Endothelial cell of umbilical vein (primary cell): ENCODE measurements at regions not wholly inside any gene's neighbourhood (a gene's known extent, or its start where the extent isn't known, plus 50 kb on each side); places are given as distances from the start of the nearest gene placed in this dataset.

Experiments
- BruUV-seq: library from RNA; stranded (reverse); fragments of 400-500 nt; replicated peaks from 2 replicates; lab custom pipeline; 2021; lab: Mats Ljungman, UMichigan
- CTCF ChIA-PET: fragments of 300-600, 350-600 bp; sonication (Branson Sonifier 250); formaldehyde crosslinking; loops from one replicate; lab custom pipeline; 2021; ENCODE audit warnings: antibody characterized with exemption, inconsistent platforms; lab: Charles Lee
- POLR2A ChIA-PET: fragments of 300-600, 350-600 bp; sonication (Branson Sonifier 250); formaldehyde crosslinking; loops from one replicate; lab custom pipeline; 2021; ENCODE audit warnings: antibody characterized with exemption, inconsistent platforms; lab: Charles Lee
- DNase-seq: peaks from one replicate; pipeline ENCODE4 v3.0.0-alpha.2; 2011; ENCODE audit warnings: low read depth, low spot score
- FAIRE-seq: peaks from 2 replicates; lab custom pipeline; 2011; peaks lifted over from hg19 to GRCh38; lab: Jason Lieb, UNC
- H2AFZ ChIP-seq: 2 replicates; pipeline ENCODE4 v1.6.0; 2012; ENCODE audit warnings: low read depth, low read length, control low read depth, inconsistent platforms
- H3K27ac ChIP-seq: 2 replicates; pipeline ENCODE4 v1.5.1; 2011; ENCODE audit warnings: low read depth, mild to moderate bottlenecking, control low read depth, low read length, moderate library complexity; ENCODE audit not compliant: insufficient read depth
- H3K27me3 ChIP-seq, 2 experiments: 2 replicates each; pipeline versions ENCODE4 v1.6.0 to v1.6.1; 2011; ENCODE audit warnings: low read length in 2 of 2, mixed read lengths in 1 of 2; ENCODE audit not compliant: control insufficient read depth in 2 of 2, insufficient read depth in 2 of 2
- H3K36me3 ChIP-seq, 2 experiments: 2 replicates in 1 of 2; 3 replicates in 1 of 2; pipeline ENCODE4 v1.5.1; 2011; ENCODE audit warnings: low read length in 2 of 2, mild to moderate bottlenecking in 1 of 2, moderate library complexity in 1 of 2; ENCODE audit not compliant: control insufficient read depth in 2 of 2, insufficient read depth in 2 of 2; ENCODE audit errors: extremely low read depth in 1 of 2
- H3K4me1 ChIP-seq: 3 replicates; pipeline ENCODE4 v1.5.1; 2011; ENCODE audit warnings: mild to moderate bottlenecking, low read length; ENCODE audit not compliant: control insufficient read depth, insufficient read depth; ENCODE audit errors: extremely low read depth
- H3K4me2 ChIP-seq: 2 replicates; pipeline ENCODE4 v1.6.1; 2011; ENCODE audit warnings: low read length, control low read depth, mixed read lengths; ENCODE audit not compliant: insufficient read depth
- H3K4me3 ChIP-seq, 3 experiments: fragments of 200-600 bp in 1 of 3; sonication (generic), shearing (Covaris generic) in 1 of 3; replicated peaks in 1 of 3; 2 replicates each; pipeline ENCODE4 v1.5.1; 2011 to 2016; ENCODE audit warnings: control low read depth in 3 of 3, low read length in 3 of 3, mild to moderate bottlenecking in 2 of 3, inconsistent platforms in 1 of 3, low read depth in 1 of 3, moderate library complexity in 1 of 3; ENCODE audit not compliant: insufficient read depth in 1 of 3
- H3K79me2 ChIP-seq: 2 replicates; pipeline ENCODE4 v1.6.0; 2012; ENCODE audit warnings: low read length, inconsistent platforms; ENCODE audit not compliant: control insufficient read depth, insufficient read depth
- H3K9ac ChIP-seq: replicated peaks from 2 replicates; pipeline ENCODE3; 2011; ENCODE audit warnings: low read length, control low read depth; ENCODE audit not compliant: insufficient read depth; ENCODE audit errors: extremely low read depth
- H3K9me1 ChIP-seq: replicated peaks from 3 replicates; pipeline ENCODE4 v1.6.0; 2011; ENCODE audit warnings: mild to moderate bottlenecking, low read length; ENCODE audit not compliant: control insufficient read depth, insufficient read depth; ENCODE audit errors: extremely low read depth
- H3K9me3 ChIP-seq: replicated peaks from 2 replicates; pipeline ENCODE4 v1.5.1; 2012; ENCODE audit warnings: low read length, inconsistent platforms; ENCODE audit not compliant: control insufficient read depth, insufficient read depth
- H4K20me1 ChIP-seq: replicated peaks from 2 replicates; pipeline ENCODE3; 2011; ENCODE audit warnings: mild to moderate bottlenecking, low read length; ENCODE audit not compliant: control insufficient read depth, insufficient read depth; ENCODE audit errors: extremely low read depth
- CTCF ChIP-seq, 2 donors: IDR thresholded peaks; 1 replicate in 1 of 2; 2 replicates in 1 of 2; pipeline ENCODE4 v1.5.1; 2011; ENCODE audit warnings: low read length in 2 of 2, mild to moderate bottlenecking in 2 of 2, moderate library complexity in 2 of 2, control low read depth in 1 of 2, inconsistent platforms in 1 of 2, low read depth in 1 of 2; ENCODE audit not compliant: insufficient read depth in 1 of 2; ENCODE audit errors: extremely low read depth in 1 of 2
- EZH2 ChIP-seq: IDR thresholded peaks from 2 replicates; pipeline ENCODE4 v1.6.1; 2012; ENCODE audit warnings: borderline replicate concordance, low read depth, mild to moderate bottlenecking, moderate library complexity, low read length, inconsistent platforms; ENCODE audit not compliant: severe bottlenecking
- FOS ChIP-seq: IDR thresholded peaks from 2 replicates; pipeline ENCODE4 v1.6.1; 2011; ENCODE audit warnings: mild to moderate bottlenecking, low read length, moderate library complexity, borderline replicate concordance; ENCODE audit not compliant: insufficient read depth
- GATA2 ChIP-seq: IDR thresholded peaks from 2 replicates; pipeline ENCODE4 v1.7.0; 2011; ENCODE audit warnings: low read depth, mild to moderate bottlenecking, moderate library complexity, mixed read lengths, low read length; ENCODE audit not compliant: insufficient read length, insufficient read depth
- JUN ChIP-seq: IDR thresholded peaks from 2 replicates; pipeline ENCODE4 v1.6.1; 2011; ENCODE audit warnings: borderline replicate concordance, low read depth; ENCODE audit not compliant: insufficient read length, insufficient read depth
- MAX ChIP-seq: IDR thresholded peaks from 2 replicates; pipeline ENCODE4 v1.6.1; 2011; ENCODE audit not compliant: insufficient read depth, insufficient read length
- MYC ChIP-seq: IDR thresholded peaks from one replicate; pipeline ENCODE4 v1.6.1; 2011; ENCODE audit warnings: mild to moderate bottlenecking, low read depth, low read length
- POLR2A ChIP-seq: IDR thresholded peaks from 2 replicates; pipeline ENCODE4 v1.6.1; 2012; ENCODE audit warnings: low read depth, mild to moderate bottlenecking, control low read depth, low read length
- POLR2AphosphoS5 ChIP-seq: IDR thresholded peaks from 2 replicates; pipeline ENCODE4 v1.6.1; 2012; ENCODE audit warnings: low read depth, mild to moderate bottlenecking, control low read depth, low read length, moderate library complexity; ENCODE audit not compliant: insufficient read depth
- dilution Hi-C: fragments of 300-500 bp; cut with MboI; formaldehyde crosslinking; loops from one replicate; pipeline ENCODE4 v1.15.0; 2019; ENCODE audit warnings: low sequenced_read_pairs; ENCODE audit not compliant: extremely low pct_ligation_motif_present
- intact Hi-C: fragments of 100-400 bp; cut with micrococcal nuclease; formaldehyde crosslinking; loops from one replicate; pipeline ENCODE4 v1.10.0; 2022

DNA sequence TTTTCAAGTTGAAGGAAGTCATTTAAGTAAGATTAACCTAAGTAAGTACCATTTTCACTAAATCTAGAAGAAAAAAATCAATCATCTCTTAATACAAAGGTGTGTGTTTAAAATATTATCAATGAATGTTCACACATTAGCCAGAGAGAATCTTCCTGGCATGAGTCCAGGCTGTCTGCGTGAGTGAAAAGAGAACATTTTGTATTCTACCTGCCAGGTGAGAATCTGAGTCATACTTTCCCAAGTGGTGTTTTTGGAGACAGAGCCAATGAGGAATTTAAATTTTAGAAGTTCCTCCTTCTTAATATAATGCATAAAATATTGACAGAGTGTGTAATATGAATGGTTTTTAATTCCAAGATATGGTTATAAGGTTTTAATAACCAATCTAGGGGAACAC is 371.8 kb upstream of the NR3C2 start:
- Histone ChIP-seq H3K4me3 (no peak overlapping the region), H2AFZ (no peak overlapping the region), H3K9me1 (no peaks in the 10 kb centered on the region), H3K36me3 (no peaks in the 10 kb centered on the region), H3K27me3 (no peaks in the 10 kb centered on the region), H3K9ac (no peak overlapping the region), H3K4me2 (no peak overlapping the region), H3K79me2 (no peaks in the 10 kb centered on the region), H3K4me1 (no peaks in the 10 kb centered on the region), H3K9me3 (no peaks in the 10 kb centered on the region), H3K27ac (no peak overlapping the region), H4K20me1 (no peaks in the 10 kb centered on the region)
- FAIRE-seq, result no peak
- CTCF ChIA-PET, result interaction anchor here (1.0 kb wide), 1 partner anchor 11 kb away, joined by 3 read pairs; no protein-coding TSS in a partner anchor
- TF ChIP-seq EZH2 (no peak), FOS (no peak), MYC (no peak), CTCF (IDR thresholded peaks at IDR 0.05; ENCODE audit: extremely low read depth in 1 of 2, insufficient read depth in 1 of 2, low read depth in 1 of 2, low read length in 2 of 2) (no peak), MAX (no peak), GATA2 (no peak), JUN (no peak), POLR2AphosphoS5 (no peak), POLR2A (no peak)
- intact Hi-C loops (no loop called here), dilution Hi-C loops (no loop called here)
- BruUV-seq, result no TSS peak
- no peak for DNase-seq
- POLR2A ChIA-PET, result no interaction called here
